ENCODE measurements at regions not wholly inside any gene's neighbourhood (a gene's known extent, or its start where the extent isn't known, plus 50 kb on each side); places are given as distances from the start of the nearest gene placed in this dataset.

DNA sequence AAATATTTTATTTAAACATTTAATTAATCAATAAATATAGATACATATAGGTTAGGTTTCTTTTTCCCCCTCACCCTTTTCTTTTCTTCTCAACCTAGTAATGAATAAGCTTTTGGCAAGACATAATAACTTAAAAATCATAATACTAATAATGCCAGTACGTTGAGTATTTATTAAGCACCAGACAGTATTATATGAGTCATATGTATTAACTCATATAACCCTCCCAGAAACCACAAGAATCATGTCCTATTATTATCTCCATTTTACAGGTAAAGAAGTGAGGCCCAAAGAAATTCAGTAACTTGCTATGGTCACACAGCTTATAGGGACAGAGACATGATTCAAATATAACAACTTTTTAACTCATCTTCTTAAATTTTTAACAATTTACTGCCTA lies 834.5 kb upstream of the ADGRL2 start:
- no peaks in the 10 kb centered on the region for H3K4me1 ChIP-seq (ENCODE audit: insufficient read depth, low read length)
- FAIRE-seq (no peak), DNase-seq (ENCODE audit: low spot score) (no peak), ATAC-seq (no peak)
- H3K9me3 ChIP-seq (ENCODE audit: low read length): peaks cover 73% of the 10 kb centered on the region
- intact Hi-C loops (cut with micrococcal nuclease; ENCODE audit: unreplicated experiment) (no loop called here), in situ Hi-C loops (cut with HindIII; ENCODE audit: extremely low pct_ligation_motif_present, low pct_unique_long_range_greater_than_20kb) (no loop called here)
- POLR2A ChIA-PET: no interaction called here
- no peaks in the 10 kb centered on the region; a peak in 1 of 5 replicates for H3K27me3 ChIP-seq (ENCODE audit: control insufficient read depth in 1 of 2, insufficient read depth in 2 of 2, low read length in 2 of 2)
- H3K27ac ChIP-seq (ENCODE audit: extremely low read length, insufficient read depth, low read length): no peak overlapping the region
- no peak overlapping the region for H3K4me2 ChIP-seq (ENCODE audit: low read depth, low read length)
- no peaks in the 10 kb centered on the region for H4K20me1 ChIP-seq (ENCODE audit: insufficient read depth, low read length)
- no TSS peak for BruUV-seq (replicated peaks)
- no peaks in the 10 kb centered on the region for H3K36me3 ChIP-seq (replicated peaks in 1 of 2; ENCODE audit: control insufficient read depth in 1 of 2, insufficient read depth in 2 of 2, low read length in 2 of 2)
- 0% methylated on average over 1 of the region's 1 CpG for WGBS (ENCODE audit: low lambda C conversion rate)
- no peak overlapping the region for H3K4me3 ChIP-seq (replicated peaks in 1 of 3; ENCODE audit: insufficient read depth in 1 of 3, low read depth in 2 of 3, low read length in 3 of 3)
- H2AFZ ChIP-seq (ENCODE audit: low read length): no peak overlapping the region
- no peak overlapping the region for H3K9ac ChIP-seq (ENCODE audit: insufficient read depth, low read depth, low read length)
- H3K79me2 ChIP-seq (ENCODE audit: insufficient read depth, low read length): no peaks in the 10 kb centered on the region
- no peak for TF ChIP-seq ATF1 (CRISPR knock-in tag; IDR thresholded peaks at IDR 0.05)
- TF ChIP-seq ZNF12 (CRISPR knock-in tag; IDR thresholded peaks at IDR 0.05): no peak
- TF ChIP-seq, protein P1, sequence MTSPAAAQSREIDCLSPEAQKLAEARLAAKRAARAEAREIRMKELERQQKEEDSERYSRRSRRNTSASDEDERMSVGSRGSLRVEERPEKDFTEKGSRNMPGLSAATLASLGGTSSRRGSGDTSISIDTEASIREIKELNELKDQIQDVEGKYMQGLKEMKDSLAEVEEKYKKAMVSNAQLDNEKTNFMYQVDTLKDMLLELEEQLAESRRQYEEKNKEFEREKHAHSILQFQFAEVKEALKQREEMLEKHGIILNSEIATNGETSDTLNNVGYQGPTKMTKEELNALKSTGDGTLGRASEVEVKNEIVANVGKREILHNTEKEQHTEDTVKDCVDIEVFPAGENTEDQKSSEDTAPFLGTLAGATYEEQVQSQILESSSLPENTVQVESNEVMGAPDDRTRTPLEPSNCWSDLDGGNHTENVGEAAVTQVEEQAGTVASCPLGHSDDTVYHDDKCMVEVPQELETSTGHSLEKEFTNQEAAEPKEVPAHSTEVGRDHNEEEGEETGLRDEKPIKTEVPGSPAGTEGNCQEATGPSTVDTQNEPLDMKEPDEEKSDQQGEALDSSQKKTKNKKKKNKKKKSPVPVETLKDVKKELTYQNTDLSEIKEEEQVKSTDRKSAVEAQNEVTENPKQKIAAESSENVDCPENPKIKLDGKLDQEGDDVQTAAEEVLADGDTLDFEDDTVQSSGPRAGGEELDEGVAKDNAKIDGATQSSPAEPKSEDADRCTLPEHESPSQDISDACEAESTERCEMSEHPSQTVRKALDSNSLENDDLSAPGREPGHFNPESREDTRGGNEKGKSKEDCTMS (CRISPR knock-in tag; conservative IDR thresholded peaks at IDR 0.05): no peak
- TF ChIP-seq MEIS1 (CRISPR knock-in tag; IDR thresholded peaks at IDR 0.05; ENCODE audit: borderline replicate concordance): no peak
- TF ChIP-seq KLF11 (CRISPR knock-in tag; IDR thresholded peaks at IDR 0.05): no peak
- TF ChIP-seq ZC3H13 (CRISPR knock-in tag; IDR thresholded peaks at IDR 0.05): no peak
- TF ChIP-seq HES4 (CRISPR knock-in tag; IDR thresholded peaks at IDR 0.05; ENCODE audit: borderline replicate concordance): no peak
- no peak for TF ChIP-seq ZNF34 (CRISPR knock-in tag; IDR thresholded peaks at IDR 0.05; ENCODE audit: borderline replicate concordance)
- no peak for TF ChIP-seq ZFX (CRISPR knock-in tag; IDR thresholded peaks at IDR 0.05; ENCODE audit: low read depth)
- TF ChIP-seq, protein P2, sequence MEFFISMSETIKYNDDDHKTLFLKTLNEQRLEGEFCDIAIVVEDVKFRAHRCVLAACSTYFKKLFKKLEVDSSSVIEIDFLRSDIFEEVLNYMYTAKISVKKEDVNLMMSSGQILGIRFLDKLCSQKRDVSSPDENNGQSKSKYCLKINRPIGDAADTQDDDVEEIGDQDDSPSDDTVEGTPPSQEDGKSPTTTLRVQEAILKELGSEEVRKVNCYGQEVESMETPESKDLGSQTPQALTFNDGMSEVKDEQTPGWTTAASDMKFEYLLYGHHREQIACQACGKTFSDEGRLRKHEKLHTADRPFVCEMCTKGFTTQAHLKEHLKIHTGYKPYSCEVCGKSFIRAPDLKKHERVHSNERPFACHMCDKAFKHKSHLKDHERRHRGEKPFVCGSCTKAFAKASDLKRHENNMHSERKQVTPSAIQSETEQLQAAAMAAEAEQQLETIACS (CRISPR knock-in tag; IDR thresholded peaks at IDR 0.05): no peak
- no peak for TF ChIP-seq JUN (CRISPR knock-in tag; IDR thresholded peaks at IDR 0.05)
- no peak for TF ChIP-seq SETDB1 (CRISPR knock-in tag; IDR thresholded peaks at IDR 0.05; ENCODE audit: borderline replicate concordance)
- no peak for TF ChIP-seq RBM22 (optimal IDR thresholded peaks at IDR 0.05; ENCODE audit: low read length)
- TF ChIP-seq, protein P3, sequence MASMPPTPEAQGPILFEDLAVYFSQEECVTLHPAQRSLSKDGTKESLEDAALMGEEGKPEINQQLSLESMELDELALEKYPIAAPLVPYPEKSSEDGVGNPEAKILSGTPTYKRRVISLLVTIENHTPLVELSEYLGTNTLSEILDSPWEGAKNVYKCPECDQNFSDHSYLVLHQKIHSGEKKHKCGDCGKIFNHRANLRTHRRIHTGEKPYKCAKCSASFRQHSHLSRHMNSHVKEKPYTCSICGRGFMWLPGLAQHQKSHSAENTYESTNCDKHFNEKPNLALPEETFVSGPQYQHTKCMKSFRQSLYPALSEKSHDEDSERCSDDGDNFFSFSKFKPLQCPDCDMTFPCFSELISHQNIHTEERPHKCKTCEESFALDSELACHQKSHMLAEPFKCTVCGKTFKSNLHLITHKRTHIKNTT (CRISPR knock-in tag; IDR thresholded peaks at IDR 0.05): no peak
- no peak for TF ChIP-seq SALL2 (CRISPR knock-in tag; IDR thresholded peaks at IDR 0.05)
- no peak for TF ChIP-seq THAP7 (CRISPR knock-in tag; IDR thresholded peaks at IDR 0.05)
- no peak for TF ChIP-seq ASH2L (IDR thresholded peaks at IDR 0.05; ENCODE audit: insufficient read length, low read depth, low read length)
- TF ChIP-seq ZFP90 (CRISPR knock-in tag; IDR thresholded peaks at IDR 0.05; ENCODE audit: borderline replicate concordance): no peak
- CTCF ChIA-PET (ENCODE audit: low intra/inter-chr PET ratio, low total read pairs): no interaction called here

All from HepG2 (cell line).